Stomach (tissue), 8 donors: ENCODE measurements at regions not wholly inside any gene's neighbourhood (a gene's known extent, or its start where the extent isn't known, plus 50 kb on each side); places are given as distances from the start of the nearest gene placed in this dataset.

ENCODE experiments used
- DNase-seq, 2 donors: peaks; one replicate each; pipeline versions ENCODE4 v3.0.0 to v3.0.0-alpha.2; 2013 to 2019
- H3K27ac ChIP-seq, 5 donors: fragments of 200-600 bp in 4 of 5; sonication (generic) in 4 of 5; one replicate each; pipeline ENCODE4 v1.5.1; 2013 to 2019; ENCODE audit warnings: mild to moderate bottlenecking in 1 of 5, moderate library complexity in 1 of 5
- H3K27me3 ChIP-seq, 3 donors: fragments of 200-600 bp; sonication (generic); one replicate each; pipeline ENCODE4 v1.5.1; 2017 to 2019; ENCODE audit warnings: mixed run types in 1 of 3
- H3K36me3 ChIP-seq, 4 donors: fragments of 200-600 bp; sonication (generic); 1 replicate in 3 of 4; 2 replicates in 1 of 4; pipeline ENCODE4 v1.5.1; 2016 to 2019
- H3K4me1 ChIP-seq, 4 donors: fragments of 200-600 bp; sonication (generic); one replicate each; pipeline ENCODE4 v1.5.1; 2016 to 2019
- H3K4me3 ChIP-seq, 4 donors: fragments of 200-600 bp; sonication (generic) in 3 of 4; one replicate each; pipeline ENCODE4 v1.5.1; 2016 to 2019; ENCODE audit warnings: mild to moderate bottlenecking in 1 of 4
- H3K9me3 ChIP-seq, 4 donors: fragments of 200-600 bp; sonication (generic); one replicate each; pipeline ENCODE4 v1.5.1; 2016 to 2019
- CTCF ChIP-seq, 7 experiments: fragments of 450-650 bp in 4 of 7; fragments of 200-600 bp in 3 of 7; sonication (generic) in 3 of 7; IDR thresholded peaks; one replicate each; pipeline ENCODE4 v1.5.1; 2016 to 2019; ENCODE audit warnings: antibody characterized with exemption in 7 of 7, control low read depth in 2 of 7, mild to moderate bottlenecking in 1 of 7
- EP300 ChIP-seq: sonication (generic); formaldehyde crosslinking; IDR thresholded peaks from one replicate; pipeline ENCODE4 v1.6.1; 2017; ENCODE audit warnings: antibody characterized with exemption
- POLR2A ChIP-seq, 4 donors: fragments of 450-650 bp; IDR thresholded peaks; one replicate each; pipeline ENCODE4 v1.6.1; 2016; ENCODE audit warnings: antibody characterized with exemption in 4 of 4, control low read depth in 2 of 4, mild to moderate bottlenecking in 1 of 4, moderate library complexity in 1 of 4
- POLR2AphosphoS5 ChIP-seq, 3 donors: sonication (generic); formaldehyde crosslinking; IDR thresholded peaks; one replicate each; pipeline ENCODE4 v1.6.1; 2016; ENCODE audit warnings: antibody characterized with exemption in 3 of 3
- WGBS, 5 donors: extraction: QIAGEN DNeasy Blood & Tissue Kit in 3 of 5; methylation state at CpG; one replicate each; pipeline versions ENCODE4 v1.1.5 to v1.1.7; 2013 to 2018; 5-methylcytosine and 5-hydroxymethylcytosine counted together
- intact Hi-C: fragments of 100-400 bp; cut with DNase I; formaldehyde crosslinking; loops from one replicate; pipeline ENCODE4 v1.15.1; 2023; ENCODE audit warnings: low total_unique reads
- donor health status: healthy with polysubstance abuse.
- donor health status: Bipolar disorder and iron deficiency.
- donor health status: healthy.

DNA sequence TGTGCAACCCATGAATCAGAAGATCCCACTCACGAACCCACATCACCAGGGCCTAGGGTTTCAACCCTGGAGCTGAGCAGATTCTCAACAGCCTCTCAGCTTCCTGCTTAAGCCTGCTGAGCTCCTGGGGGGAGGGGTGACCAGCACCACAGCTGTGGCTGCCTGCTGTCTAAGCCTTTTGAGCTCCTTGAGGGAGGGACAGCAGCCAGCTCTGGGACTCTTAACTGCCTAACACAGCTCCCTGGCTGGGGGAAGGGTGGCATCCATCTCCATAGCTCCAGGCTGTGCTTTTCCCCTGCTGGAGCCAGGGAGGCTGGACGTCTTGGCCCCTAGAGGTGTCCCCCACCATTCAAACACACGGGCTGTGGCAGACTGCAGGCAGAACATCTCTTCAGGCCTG lies 250.3 kb downstream of the DMAC1 start:
- intact Hi-C loops = no loop called here

DNA sequence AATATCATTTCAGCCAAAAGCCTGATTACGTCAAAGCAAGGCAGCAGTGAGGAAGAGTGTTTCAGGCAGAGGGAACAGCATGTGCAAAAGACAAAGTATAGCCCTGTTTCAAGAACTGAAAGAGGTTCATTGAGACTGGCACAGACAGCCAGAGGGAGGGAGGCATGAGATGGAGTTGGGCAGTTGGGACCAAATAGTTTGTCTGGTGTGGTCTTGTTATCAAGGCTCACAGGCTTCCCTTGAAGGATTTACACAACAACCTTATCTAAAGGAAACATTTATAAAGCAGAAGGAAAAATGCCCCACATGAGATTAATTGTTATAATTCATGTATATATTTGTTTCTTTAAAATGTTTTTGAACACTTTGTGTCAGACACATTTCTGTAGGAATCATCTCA lies 253.3 kb downstream of the DMAC1 start:
- H3K36me3 ChIP-seq = no peaks in the 10 kb centered on the region
- WGBS, 5 donors = 0 to 97% (median 93%) methylated on average over 1 of the region's 1 CpG
- no peak overlapping the region for H3K27ac ChIP-seq
- no peak for TF ChIP-seq EP300
- no peak for TF ChIP-seq POLR2A (IDR thresholded peaks at IDR 0.05)
- TF ChIP-seq CTCF (IDR thresholded peaks at IDR 0.05) = no peak
- no peak for TF ChIP-seq POLR2AphosphoS5 (IDR thresholded peaks at IDR 0.05)
- no peaks in the 10 kb centered on the region for H3K27me3 ChIP-seq
- intact Hi-C loops = no loop called here
- H3K4me3 ChIP-seq = no peak overlapping the region
- no peak for DNase-seq
- no peaks in the 10 kb centered on the region for H3K9me3 ChIP-seq
- no peaks in the 10 kb centered on the region for H3K4me1 ChIP-seq

More for the DNA sequence above, 250.3 kb downstream of the DMAC1 start:
- WGBS, 5 donors = 50 to 61% (median 52%) methylated on average over 1 to 3 of the region's 3 CpGs
- H3K4me3 ChIP-seq = no peak overlapping the region
- peak in 1 of 2 donors; percentile 75 for DNase-seq
- TF ChIP-seq POLR2A (IDR thresholded peaks at IDR 0.05) = no peak
- no peak for TF ChIP-seq EP300
- no peak for TF ChIP-seq POLR2AphosphoS5 (IDR thresholded peaks at IDR 0.05)
- no peak for TF ChIP-seq CTCF (IDR thresholded peaks at IDR 0.05)
- H3K4me1 ChIP-seq = no peaks in the 10 kb centered on the region
- no peak overlapping the region for H3K27ac ChIP-seq
- H3K9me3 ChIP-seq = no peaks in the 10 kb centered on the region
- no peaks in the 10 kb centered on the region for H3K27me3 ChIP-seq
- no peaks in the 10 kb centered on the region for H3K36me3 ChIP-seq

- no peak overlapping the region for H3K4me3 ChIP-seq
- intact Hi-C loops = no loop called here
- WGBS, 5 donors = 90 to 97% (median 92%) methylated on average over 5 of the region's 5 CpGs
- H3K27me3 ChIP-seq = no peaks in the 10 kb centered on the region
- no peak overlapping the region for H3K27ac ChIP-seq
- no peak for TF ChIP-seq EP300
- TF ChIP-seq POLR2A (IDR thresholded peaks at IDR 0.05) = no peak
- no peak for TF ChIP-seq CTCF (IDR thresholded peaks at IDR 0.05)
- TF ChIP-seq POLR2AphosphoS5 (IDR thresholded peaks at IDR 0.05) = no peak
- H3K36me3 ChIP-seq = no peaks in the 10 kb centered on the region
- DNase-seq = no peak
- H3K9me3 ChIP-seq = no peaks in the 10 kb centered on the region
- H3K4me1 ChIP-seq = no peaks in the 10 kb centered on the region
These were observed 254.0 kb downstream of the DMAC1 start for GRCh38 chr9:7545371-7546165.

DNA sequence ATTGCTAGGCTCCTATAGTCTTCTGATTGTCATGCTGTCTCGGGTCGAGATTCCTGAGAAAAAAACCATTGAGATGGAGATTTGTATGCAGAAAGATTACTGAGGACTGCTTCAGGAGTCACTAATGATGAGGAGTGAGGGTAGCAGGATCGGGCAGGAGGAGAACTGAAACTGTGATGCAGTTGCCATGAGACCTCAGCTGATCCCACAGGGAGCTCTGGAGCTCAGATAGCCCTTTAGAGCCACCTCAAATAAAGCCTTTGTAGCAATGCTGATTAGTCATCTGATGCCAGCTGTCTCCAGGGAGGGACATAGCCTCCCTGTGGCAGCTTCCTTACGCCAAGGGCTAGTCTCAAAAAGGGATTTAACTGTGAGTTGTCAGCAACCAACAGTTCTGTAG lies 256.9 kb downstream of the DMAC1 start:
- H3K36me3 ChIP-seq = no peaks in the 10 kb centered on the region
- no peaks in the 10 kb centered on the region for H3K9me3 ChIP-seq
- WGBS, 5 donors = 75 to 83% (median 82%) methylated on average over 4 of the region's 4 CpGs
- no peak overlapping the region for H3K27ac ChIP-seq
- TF ChIP-seq CTCF (IDR thresholded peaks at IDR 0.05) (no peak), POLR2AphosphoS5 (IDR thresholded peaks at IDR 0.05) (no peak), POLR2A (IDR thresholded peaks at IDR 0.05) (no peak), EP300 (no peak)
- H3K4me1 ChIP-seq = no peaks in the 10 kb centered on the region
- no peaks in the 10 kb centered on the region for H3K27me3 ChIP-seq
- intact Hi-C loops = no loop called here
- H3K4me3 ChIP-seq = no peak overlapping the region
- no peak for DNase-seq
